ENCODE measurements at regions not wholly inside any gene's neighbourhood (a gene's known extent, or its start where the extent isn't known, plus 50 kb on each side); places are given as distances from the start of the nearest gene placed in this dataset.

GRCh38 chrX:138006180-138006579 lies 440.3 kb downstream of the ZIC3 start:
- ChIA-PET POLR2A (ENCODE audit: partially characterized antibody) (no interaction called here), CTCF (ENCODE audit: partially characterized antibody) (interaction anchor here (1.1 kb wide), 1 partner anchor 21 kb away, joined by 3 read pairs; no protein-coding TSS in a partner anchor)
- no peaks in the 10 kb centered on the region for H3K27me3 ChIP-seq (replicated peaks in 1 of 4; ENCODE audit: control insufficient read depth in 3 of 4, extremely low read depth in 1 of 4, insufficient read depth in 3 of 4, low read length in 3 of 4)
- no peak overlapping the region for H2BK5ac ChIP-seq (ENCODE audit: low read depth, low read length)
- H3K9me3 ChIP-seq (ENCODE audit: insufficient read depth in 2 of 2, low read depth in 1 of 2, low read length in 1 of 2) = no peaks in the 10 kb centered on the region
- H3K36me3 ChIP-seq (ENCODE audit: control insufficient read depth in 2 of 4, insufficient read depth in 4 of 4, low read length in 3 of 4) = no peaks in the 10 kb centered on the region
- TF ChIP-seq TAF7 (optimal IDR thresholded peaks at IDR 0.05; ENCODE audit: borderline replicate concordance, low read depth, low read length) (no peak), SP1 (IDR thresholded peaks at IDR 0.05; ENCODE audit: low read depth, low read length) (no peak), E2F6 (IDR thresholded peaks at IDR 0.05) (no peak), CREB1 (IDR thresholded peaks at IDR 0.05) (no peak), SP4 (IDR thresholded peaks at IDR 0.05; ENCODE audit: low read length) (no peak), GTF2F1 (IDR thresholded peaks at IDR 0.05; ENCODE audit: borderline replicate concordance, low read depth, low read length) (no peak), FOSL1 (IDR thresholded peaks at IDR 0.05; ENCODE audit: insufficient read depth, low read depth, low read length) (no peak), RXRA (IDR thresholded peaks at IDR 0.05; ENCODE audit: insufficient read depth, low read depth, low read length) (no peak)
- H3K14ac ChIP-seq (ENCODE audit: insufficient read length) = no peak overlapping the region
- H3K18ac ChIP-seq (ENCODE audit: extremely low read depth, low read length) = no peak overlapping the region
- no peak overlapping the region for H2BK20ac ChIP-seq (ENCODE audit: low read length)
- no peaks in the 10 kb centered on the region for H3K79me1 ChIP-seq (ENCODE audit: low read depth, low read length)
- no peak overlapping the region for H4K8ac ChIP-seq (ENCODE audit: extremely low read depth, insufficient read depth, low read length)
- H3K23ac ChIP-seq (ENCODE audit: insufficient read length) = no peak overlapping the region
- H2BK120ac ChIP-seq (replicated peaks; ENCODE audit: low read depth, low read length) = no peak overlapping the region
- no peak overlapping the region for H4K5ac ChIP-seq (ENCODE audit: insufficient read length, low read depth, low read length)
- H3K27ac ChIP-seq (ENCODE audit: low read depth, low read length) = no peak overlapping the region
- no peak overlapping the region for H3K4ac ChIP-seq (replicated peaks; ENCODE audit: insufficient read length, low read depth, low read length)
- H3K56ac ChIP-seq (replicated peaks; ENCODE audit: insufficient read length, low read depth, low read length) = no peak overlapping the region
- H3K23me2 ChIP-seq (ENCODE audit: low read depth, low read length) = no peaks in the 10 kb centered on the region
- no peak overlapping the region for H3K4me2 ChIP-seq (ENCODE audit: insufficient read depth in 1 of 2, low read depth in 2 of 2, low read length in 2 of 2)
- H2BK15ac ChIP-seq (ENCODE audit: low read length) = no peak overlapping the region
- H4K20me1 ChIP-seq (replicated peaks in 1 of 2; ENCODE audit: control insufficient read depth in 1 of 2, insufficient read depth in 2 of 2, low read length in 2 of 2) = no peaks in the 10 kb centered on the region
- FAIRE-seq (no peak), DNase-seq (ENCODE audit: low read depth in 1 of 2, low spot score in 2 of 2) (no peak)
- no peaks in the 10 kb centered on the region for H3K79me2 ChIP-seq (ENCODE audit: control insufficient read depth in 1 of 2, insufficient read depth in 2 of 2, low read length in 2 of 2)
- H4K91ac ChIP-seq (replicated peaks; ENCODE audit: insufficient read length, low read length) = no peak overlapping the region
- H2AFZ ChIP-seq (ENCODE audit: low read length) = no peak overlapping the region
- WGBS, 2 experiments (ENCODE audit: extremely low coverage in 1 of 2, insufficient coverage in 1 of 2, insufficient read length in 1 of 2, insufficient replicate concordance in 2 of 2, low coverage in 1 of 2, low lambda C conversion rate in 2 of 2, missing lambda C conversion rate in 1 of 2) = 89% methylated on average over 4 of the region's 4 CpGs; no CpG with 5 or more reads in 1 of the 2 experiments
- H2BK12ac ChIP-seq (ENCODE audit: low read depth, low read length) = no peak overlapping the region
- peaks cover 0 to under 1% (median 0%) of the 10 kb centered on the region in 4 experiments; a peak in 1 of 7 replicates for H3K4me1 ChIP-seq (replicated peaks in 1 of 4; ENCODE audit: control insufficient read depth in 3 of 4, insufficient read depth in 4 of 4, low read length in 3 of 4)
- no peak overlapping the region for H2AK5ac ChIP-seq (ENCODE audit: low read depth, low read length)
- no peak overlapping the region for H3K9ac ChIP-seq (replicated peaks in 1 of 4; ENCODE audit: extremely low read depth in 1 of 4, low read depth in 3 of 4, low read length in 3 of 4)
- H3K4me3 ChIP-seq (ENCODE audit: extremely low read depth in 1 of 4, insufficient read depth in 2 of 4, low read depth in 3 of 4, low read length in 4 of 4) = no peak overlapping the region
